ENCODE measurements at regions not wholly inside any gene's neighbourhood (a gene's known extent, or its start where the extent isn't known, plus 50 kb on each side); places are given as distances from the start of the nearest gene placed in this dataset.

DNA sequence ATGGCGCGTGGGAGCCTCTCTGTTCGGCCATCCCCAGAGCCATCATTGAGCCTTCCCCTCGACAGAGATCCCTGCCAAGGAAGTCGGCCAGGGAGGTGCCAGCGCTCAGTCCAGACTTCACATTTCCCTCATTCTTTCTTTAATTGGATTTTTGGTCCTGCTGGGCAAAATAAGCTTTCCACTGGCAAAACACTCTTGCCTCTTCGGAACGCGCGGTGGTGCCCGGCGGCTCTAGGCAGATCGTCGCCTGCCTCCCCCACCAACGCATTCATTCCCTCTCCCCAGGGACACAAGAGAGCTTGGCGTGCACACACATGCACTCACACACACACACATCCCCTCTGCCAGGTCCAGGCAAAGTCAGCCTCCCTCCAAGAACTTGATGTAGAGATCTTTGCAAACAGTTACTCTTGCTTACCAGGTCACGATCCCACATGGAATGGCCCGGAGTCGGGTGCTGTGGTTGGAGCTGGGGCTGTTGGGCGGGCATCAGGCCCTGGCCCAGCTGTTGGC lies 257.1 kb downstream of the BCOR start:
- no peak for TF ChIP-seq FOXM1 (IDR thresholded peaks at IDR 0.05; ENCODE audit: low read depth)
- TF ChIP-seq, protein P1, sequence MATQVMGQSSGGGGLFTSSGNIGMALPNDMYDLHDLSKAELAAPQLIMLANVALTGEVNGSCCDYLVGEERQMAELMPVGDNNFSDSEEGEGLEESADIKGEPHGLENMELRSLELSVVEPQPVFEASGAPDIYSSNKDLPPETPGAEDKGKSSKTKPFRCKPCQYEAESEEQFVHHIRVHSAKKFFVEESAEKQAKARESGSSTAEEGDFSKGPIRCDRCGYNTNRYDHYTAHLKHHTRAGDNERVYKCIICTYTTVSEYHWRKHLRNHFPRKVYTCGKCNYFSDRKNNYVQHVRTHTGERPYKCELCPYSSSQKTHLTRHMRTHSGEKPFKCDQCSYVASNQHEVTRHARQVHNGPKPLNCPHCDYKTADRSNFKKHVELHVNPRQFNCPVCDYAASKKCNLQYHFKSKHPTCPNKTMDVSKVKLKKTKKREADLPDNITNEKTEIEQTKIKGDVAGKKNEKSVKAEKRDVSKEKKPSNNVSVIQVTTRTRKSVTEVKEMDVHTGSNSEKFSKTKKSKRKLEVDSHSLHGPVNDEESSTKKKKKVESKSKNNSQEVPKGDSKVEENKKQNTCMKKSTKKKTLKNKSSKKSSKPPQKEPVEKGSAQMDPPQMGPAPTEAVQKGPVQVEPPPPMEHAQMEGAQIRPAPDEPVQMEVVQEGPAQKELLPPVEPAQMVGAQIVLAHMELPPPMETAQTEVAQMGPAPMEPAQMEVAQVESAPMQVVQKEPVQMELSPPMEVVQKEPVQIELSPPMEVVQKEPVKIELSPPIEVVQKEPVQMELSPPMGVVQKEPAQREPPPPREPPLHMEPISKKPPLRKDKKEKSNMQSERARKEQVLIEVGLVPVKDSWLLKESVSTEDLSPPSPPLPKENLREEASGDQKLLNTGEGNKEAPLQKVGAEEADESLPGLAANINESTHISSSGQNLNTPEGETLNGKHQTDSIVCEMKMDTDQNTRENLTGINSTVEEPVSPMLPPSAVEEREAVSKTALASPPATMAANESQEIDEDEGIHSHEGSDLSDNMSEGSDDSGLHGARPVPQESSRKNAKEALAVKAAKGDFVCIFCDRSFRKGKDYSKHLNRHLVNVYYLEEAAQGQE (IDR thresholded peaks at IDR 0.05; ENCODE audit: low read depth, low read length): no peak
- no peak for TF ChIP-seq TAF1 (IDR thresholded peaks at IDR 0.05; ENCODE audit: borderline replicate concordance, low read depth, low read length)
- TF ChIP-seq, protein P2, sequence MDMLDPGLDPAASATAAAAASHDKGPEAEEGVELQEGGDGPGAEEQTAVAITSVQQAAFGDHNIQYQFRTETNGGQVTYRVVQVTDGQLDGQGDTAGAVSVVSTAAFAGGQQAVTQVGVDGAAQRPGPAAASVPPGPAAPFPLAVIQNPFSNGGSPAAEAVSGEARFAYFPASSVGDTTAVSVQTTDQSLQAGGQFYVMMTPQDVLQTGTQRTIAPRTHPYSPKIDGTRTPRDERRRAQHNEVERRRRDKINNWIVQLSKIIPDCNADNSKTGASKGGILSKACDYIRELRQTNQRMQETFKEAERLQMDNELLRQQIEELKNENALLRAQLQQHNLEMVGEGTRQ (IDR thresholded peaks at IDR 0.05; ENCODE audit: borderline replicate concordance, low read depth, low read length): no peak
- TF ChIP-seq RAD21 (IDR thresholded peaks at IDR 0.05; ENCODE audit: low read length): no peak
- TF ChIP-seq NRF1 (IDR thresholded peaks at IDR 0.05; ENCODE audit: low read depth, low read length): no peak
- no peak for TF ChIP-seq TCF12 (IDR thresholded peaks at IDR 0.05)
- TF ChIP-seq, protein P3, sequence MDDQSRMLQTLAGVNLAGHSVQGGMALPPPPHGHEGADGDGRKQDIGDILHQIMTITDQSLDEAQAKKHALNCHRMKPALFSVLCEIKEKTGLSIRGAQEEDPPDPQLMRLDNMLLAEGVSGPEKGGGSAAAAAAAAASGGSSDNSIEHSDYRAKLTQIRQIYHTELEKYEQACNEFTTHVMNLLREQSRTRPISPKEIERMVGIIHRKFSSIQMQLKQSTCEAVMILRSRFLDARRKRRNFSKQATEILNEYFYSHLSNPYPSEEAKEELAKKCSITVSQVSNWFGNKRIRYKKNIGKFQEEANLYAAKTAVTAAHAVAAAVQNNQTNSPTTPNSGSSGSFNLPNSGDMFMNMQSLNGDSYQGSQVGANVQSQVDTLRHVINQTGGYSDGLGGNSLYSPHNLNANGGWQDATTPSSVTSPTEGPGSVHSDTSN (IDR thresholded peaks at IDR 0.05): no peak
- TF ChIP-seq, protein P4, sequence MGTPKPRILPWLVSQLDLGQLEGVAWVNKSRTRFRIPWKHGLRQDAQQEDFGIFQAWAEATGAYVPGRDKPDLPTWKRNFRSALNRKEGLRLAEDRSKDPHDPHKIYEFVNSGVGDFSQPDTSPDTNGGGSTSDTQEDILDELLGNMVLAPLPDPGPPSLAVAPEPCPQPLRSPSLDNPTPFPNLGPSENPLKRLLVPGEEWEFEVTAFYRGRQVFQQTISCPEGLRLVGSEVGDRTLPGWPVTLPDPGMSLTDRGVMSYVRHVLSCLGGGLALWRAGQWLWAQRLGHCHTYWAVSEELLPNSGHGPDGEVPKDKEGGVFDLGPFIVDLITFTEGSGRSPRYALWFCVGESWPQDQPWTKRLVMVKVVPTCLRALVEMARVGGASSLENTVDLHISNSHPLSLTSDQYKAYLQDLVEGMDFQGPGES (IDR thresholded peaks at IDR 0.05; ENCODE audit: low read depth, low read length): no peak

More for the DNA sequence above, 257.1 kb downstream of the BCOR start:
- H3K36me3 ChIP-seq (replicated peaks in 1 of 2; ENCODE audit: control insufficient read depth in 1 of 2, insufficient read depth in 2 of 2, low read length in 1 of 2): no peaks in the 10 kb centered on the region
- no peaks in the 10 kb centered on the region for H3K79me2 ChIP-seq (ENCODE audit: insufficient read depth)
- no peaks in the 10 kb centered on the region for H3F3A ChIP-seq (replicated peaks; ENCODE audit: insufficient read depth)
- peaks cover 0 to 7% of the 10 kb centered on the region in 2 experiments; a peak in 2 of 4 replicates for H3K4me1 ChIP-seq (ENCODE audit: control insufficient read depth in 1 of 2, insufficient read depth in 2 of 2, low read depth in 1 of 2, low read length in 1 of 2)
- H3K27ac ChIP-seq (ENCODE audit: low read depth in 2 of 2, low read length in 1 of 2): no peak overlapping the region
- 76% methylated on average over 20 of the region's 20 CpGs for WGBS (ENCODE audit: low lambda C conversion rate)
- H3K9me2 ChIP-seq: no peaks in the 10 kb centered on the region
- H2AFZ ChIP-seq (ENCODE audit: low read depth): no peak overlapping the region
- no peak overlapping the region for H3K9ac ChIP-seq
- no peak overlapping the region for H3K4me2 ChIP-seq
- no peaks in the 10 kb centered on the region for H4K20me1 ChIP-seq (ENCODE audit: insufficient read depth)
- ChIA-PET POLR2A (no interaction called here), CTCF (interaction anchor here (0.8 kb wide), 1 partner anchor 14 kb away, joined by 3 read pairs; no protein-coding TSS in a partner anchor)
- no peak overlapping the region for H3K4me3 ChIP-seq (ENCODE audit: low read depth in 2 of 2, low read length in 1 of 2)
- H3K27me3 ChIP-seq (ENCODE audit: insufficient read depth): peaks cover 11% of the 10 kb centered on the region; the same call in 1 of the 2 replicates
- no peaks in the 10 kb centered on the region for H3K9me3 ChIP-seq
- DNase-seq: no peak
